Uterus (tissue), 3 donors: ENCODE measurements at regions not wholly inside any gene's neighbourhood (a gene's known extent, or its start where the extent isn't known, plus 50 kb on each side); places are given as distances from the start of the nearest gene placed in this dataset.

ENCODE experiments used
- DNase-seq, 2 donors: peaks; one replicate each; pipeline ENCODE4 v3.0.0-alpha.2; 2019 to 2020
- H3K27ac ChIP-seq, 2 donors: fragments of 200-600 bp; sonication (generic); 1 replicate in 1 of 2; 2 replicates in 1 of 2; pipeline ENCODE4 v1.5.1; 2016 to 2018
- H3K27me3 ChIP-seq, 2 donors: fragments of 200-600 bp; sonication (generic); one replicate each; pipeline ENCODE4 v1.5.1; 2018 to 2019; ENCODE audit warnings: control low read depth in 1 of 2
- H3K36me3 ChIP-seq, 2 donors: fragments of 200-600 bp; sonication (generic); one replicate each; pipeline ENCODE4 v1.5.1; 2019; ENCODE audit warnings: control low read depth in 1 of 2
- H3K4me1 ChIP-seq, 2 donors: fragments of 200-600 bp; sonication (generic); one replicate each; pipeline ENCODE4 v1.5.1; 2018 to 2019; ENCODE audit warnings: control low read depth in 1 of 2
- H3K4me3 ChIP-seq, 2 donors: fragments of 200-600 bp; sonication (generic); 1 replicate in 1 of 2; 2 replicates in 1 of 2; pipeline ENCODE4 v1.5.1; 2018 to 2019; ENCODE audit warnings: mild to moderate bottlenecking in 1 of 2
- H3K9me3 ChIP-seq, 2 donors: fragments of 200-600 bp; sonication (generic); one replicate each; pipeline ENCODE4 v1.5.1; 2019; ENCODE audit warnings: control low read depth in 1 of 2
- POLR2A ChIP-seq, 2 donors: fragments of 450-650 bp; IDR thresholded peaks; one replicate each; pipeline ENCODE4 v1.6.1; 2016; ENCODE audit warnings: antibody characterized with exemption in 2 of 2, mild to moderate bottlenecking in 1 of 2, moderate library complexity in 1 of 2
- intact Hi-C: fragments of 100-400 bp; cut with DNase I; formaldehyde crosslinking; loops from one replicate; pipeline ENCODE4 v1.15.1; 2023; ENCODE audit warnings: low total_unique reads
- TF ChIP-seq, protein P1 (sequence below), 4 experiments: fragments of 200-600 bp in 2 of 4; fragments of 450-650 bp in 2 of 4; sonication (generic) in 2 of 4; IDR thresholded peaks; one replicate each; pipeline ENCODE4 v1.5.1; 2016 to 2019; ENCODE audit warnings: antibody characterized with exemption in 4 of 4, mild to moderate bottlenecking in 2 of 4, moderate library complexity in 1 of 4
- donor health status: DM: yes; HTN: yes; CAD: no.

DNA sequence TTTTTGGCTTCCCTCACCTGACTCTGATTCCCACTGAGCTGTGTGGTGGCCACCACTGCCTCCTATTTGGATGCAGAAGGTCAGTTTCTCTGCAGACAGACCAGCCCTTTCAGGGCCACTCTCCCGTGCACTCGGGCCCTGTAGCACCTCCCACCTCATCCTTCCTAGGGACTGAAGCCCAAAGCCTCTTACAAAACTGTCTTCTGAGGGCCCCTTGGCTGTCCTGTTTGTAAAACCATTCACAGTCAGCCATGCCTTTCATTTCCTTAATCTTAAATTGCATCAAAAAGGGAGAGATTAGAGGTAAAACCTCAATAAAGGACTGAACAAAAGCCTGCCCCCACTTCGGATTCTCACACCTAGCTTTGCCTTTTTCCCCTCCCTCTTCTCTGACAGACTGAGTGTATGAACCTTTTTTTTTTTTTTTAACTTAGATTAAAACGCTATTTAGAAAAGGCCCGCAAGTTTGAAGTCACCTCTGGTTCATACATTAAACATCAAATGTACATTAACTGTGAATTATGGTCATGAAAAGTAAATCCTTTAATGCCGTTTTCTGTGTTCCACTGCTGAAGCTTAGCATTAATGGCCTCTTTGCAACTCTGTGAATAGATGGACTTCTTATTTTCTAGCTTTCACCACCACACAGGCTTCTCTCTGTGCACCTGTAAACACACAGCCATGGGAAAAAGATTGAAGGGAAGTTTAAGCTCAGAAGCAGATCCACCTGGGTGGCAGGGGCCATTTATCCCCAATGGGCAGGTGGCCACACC lies 247.2 kb upstream of the CADM1 start:
- Histone ChIP-seq H3K9me3 (no peaks in the 10 kb centered on the region), H3K27ac (no peak overlapping the region), H3K36me3 (no peaks in the 10 kb centered on the region), H3K27me3 (no peaks in the 10 kb centered on the region), H3K4me3 (no peak overlapping the region), H3K4me1 (no peaks in the 10 kb centered on the region)
- DNase-seq: no peak
- intact Hi-C loops: no loop called here
- TF ChIP-seq, protein P1, sequence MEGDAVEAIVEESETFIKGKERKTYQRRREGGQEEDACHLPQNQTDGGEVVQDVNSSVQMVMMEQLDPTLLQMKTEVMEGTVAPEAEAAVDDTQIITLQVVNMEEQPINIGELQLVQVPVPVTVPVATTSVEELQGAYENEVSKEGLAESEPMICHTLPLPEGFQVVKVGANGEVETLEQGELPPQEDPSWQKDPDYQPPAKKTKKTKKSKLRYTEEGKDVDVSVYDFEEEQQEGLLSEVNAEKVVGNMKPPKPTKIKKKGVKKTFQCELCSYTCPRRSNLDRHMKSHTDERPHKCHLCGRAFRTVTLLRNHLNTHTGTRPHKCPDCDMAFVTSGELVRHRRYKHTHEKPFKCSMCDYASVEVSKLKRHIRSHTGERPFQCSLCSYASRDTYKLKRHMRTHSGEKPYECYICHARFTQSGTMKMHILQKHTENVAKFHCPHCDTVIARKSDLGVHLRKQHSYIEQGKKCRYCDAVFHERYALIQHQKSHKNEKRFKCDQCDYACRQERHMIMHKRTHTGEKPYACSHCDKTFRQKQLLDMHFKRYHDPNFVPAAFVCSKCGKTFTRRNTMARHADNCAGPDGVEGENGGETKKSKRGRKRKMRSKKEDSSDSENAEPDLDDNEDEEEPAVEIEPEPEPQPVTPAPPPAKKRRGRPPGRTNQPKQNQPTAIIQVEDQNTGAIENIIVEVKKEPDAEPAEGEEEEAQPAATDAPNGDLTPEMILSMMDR (IDR thresholded peaks at IDR 0.05): no peak
- no peak for TF ChIP-seq POLR2A (IDR thresholded peaks at IDR 0.05)

GRCh38 chr11:115745610-115746512 lies 241.6 kb upstream of the CADM1 start:
- Histone ChIP-seq H3K9me3 (no peaks in the 10 kb centered on the region), H3K4me1 (no peaks in the 10 kb centered on the region), H3K36me3 (no peaks in the 10 kb centered on the region), H3K4me3 (no peak overlapping the region), H3K27me3 (no peaks in the 10 kb centered on the region), H3K27ac (no peak overlapping the region)
- no peak for TF ChIP-seq POLR2A (IDR thresholded peaks at IDR 0.05)
- TF ChIP-seq, protein P1 (IDR thresholded peaks at IDR 0.05): no peak
- intact Hi-C loops: no loop called here
- DNase-seq: no peak

- H3K36me3 ChIP-seq: no peaks in the 10 kb centered on the region
- no peak for DNase-seq
- H3K27me3 ChIP-seq: no peaks in the 10 kb centered on the region
- intact Hi-C loops: no loop called here
- TF ChIP-seq, protein P1 (IDR thresholded peaks at IDR 0.05): no peak
- no peak for TF ChIP-seq POLR2A (IDR thresholded peaks at IDR 0.05)
- no peak overlapping the region for H3K27ac ChIP-seq
- H3K9me3 ChIP-seq: no peaks in the 10 kb centered on the region
- H3K4me1 ChIP-seq: no peaks in the 10 kb centered on the region
- no peak overlapping the region for H3K4me3 ChIP-seq
These were observed 240.9 kb upstream of the CADM1 start for GRCh38 chr11:115745066-115745465.

GRCh38 chr11:115743719-115744118 lies 239.5 kb upstream of the CADM1 start:
- H3K4me3 ChIP-seq: no peak overlapping the region
- TF ChIP-seq, protein P1 (IDR thresholded peaks at IDR 0.05): no peak
- no peak for TF ChIP-seq POLR2A (IDR thresholded peaks at IDR 0.05)
- no peak overlapping the region for H3K27ac ChIP-seq
- H3K27me3 ChIP-seq: no peaks in the 10 kb centered on the region
- H3K9me3 ChIP-seq: no peaks in the 10 kb centered on the region
- no peaks in the 10 kb centered on the region for H3K36me3 ChIP-seq
- no peak for DNase-seq
- intact Hi-C loops: no loop called here
- no peaks in the 10 kb centered on the region for H3K4me1 ChIP-seq
